SJSA1 (cell line): ENCODE measurements at regions not wholly inside any gene's neighbourhood (a gene's known extent, or its start where the extent isn't known, plus 50 kb on each side); places are given as distances from the start of the nearest gene placed in this dataset.

Experiments used
- DNase-seq, 2 experiments: peaks; one replicate each; pipeline ENCODE4 v3.0.0-alpha.2; 2015 to 2020; ENCODE audit warnings: low spot score in 2 of 2, low read depth in 1 of 2
- H3K27ac ChIP-seq: fragments of 250-450 bp; sonication (Bioruptor Pico); 2 replicates; pipeline ENCODE4 v1.5.1; 2020; ENCODE audit warnings: mild to moderate bottlenecking, moderate library complexity
- H3K27me3 ChIP-seq: fragments of 250-450 bp; sonication (Bioruptor Pico); replicated peaks from 2 replicates; pipeline ENCODE4 v1.5.1; 2020; ENCODE audit warnings: mild to moderate bottlenecking, moderate library complexity
- H3K36me3 ChIP-seq: fragments of 250-450 bp; sonication (Bioruptor Pico); 2 replicates; pipeline ENCODE4 v1.5.1; 2020; ENCODE audit warnings: mild to moderate bottlenecking
- H3K4me1 ChIP-seq: fragments of 250-450 bp; sonication (Bioruptor Pico); replicated peaks from 2 replicates; pipeline ENCODE4 v1.6.1; 2021; ENCODE audit warnings: mild to moderate bottlenecking
- H3K4me3 ChIP-seq: fragments of 250-450 bp; sonication (Bioruptor Pico); 2 replicates; pipeline ENCODE4 v1.5.1; 2020; ENCODE audit warnings: mild to moderate bottlenecking
- H3K9me3 ChIP-seq: fragments of 250-450 bp; sonication (Bioruptor Pico); replicated peaks from 2 replicates; pipeline ENCODE4 v1.5.1; 2020; ENCODE audit warnings: mild to moderate bottlenecking

DNA sequence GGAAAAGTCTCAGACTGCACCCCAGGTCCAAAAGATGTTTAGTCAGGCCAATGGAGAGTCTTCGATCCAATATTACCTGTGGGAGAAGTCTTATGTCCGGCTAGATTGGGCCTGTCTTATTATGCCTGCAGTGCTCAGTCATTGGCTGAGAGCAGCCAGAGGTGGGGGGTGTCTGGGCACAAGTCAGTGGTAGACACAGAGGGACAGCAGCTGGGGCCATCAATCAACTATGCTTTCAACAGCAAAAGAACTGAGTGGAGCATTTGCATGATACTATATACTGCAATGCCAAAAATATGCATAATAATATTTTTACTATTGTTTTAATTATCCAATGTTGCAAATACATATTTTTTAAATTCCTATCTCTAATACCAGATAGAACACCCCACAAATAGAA, 298.6 kb upstream of the CDH20 start:
- Histone ChIP-seq H3K4me3 (no peak overlapping the region), H3K36me3 (no peaks in the 10 kb centered on the region), H3K27ac (no peak overlapping the region), H3K4me1 (no peaks in the 10 kb centered on the region), H3K9me3 (no peaks in the 10 kb centered on the region), H3K27me3 (no peaks in the 10 kb centered on the region)
- DNase-seq: no peak

DNA sequence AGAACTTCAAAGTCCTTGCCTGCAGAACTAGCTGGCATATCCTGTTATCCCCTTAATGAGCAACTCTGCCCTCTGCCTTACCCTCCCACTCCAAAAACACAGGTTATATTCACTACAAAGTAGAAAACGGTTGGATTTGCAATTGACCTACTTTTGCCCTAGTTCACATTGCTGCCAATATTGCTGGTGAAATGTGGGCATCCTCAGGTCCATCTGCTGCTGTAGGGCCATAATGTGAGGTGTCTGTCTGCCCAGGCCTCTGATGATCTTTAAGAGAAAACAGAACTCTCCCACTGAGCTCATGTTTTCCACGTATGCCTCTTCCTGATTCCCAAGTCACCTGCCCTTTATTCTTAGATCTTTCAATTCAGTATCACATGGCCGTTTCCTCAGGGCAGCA, 294.0 kb upstream of the CDH20 start:
- no peaks in the 10 kb centered on the region for H3K36me3 ChIP-seq
- no peaks in the 10 kb centered on the region for H3K4me1 ChIP-seq
- H3K27me3 ChIP-seq: no peaks in the 10 kb centered on the region
- no peak overlapping the region for H3K4me3 ChIP-seq
- no peak for DNase-seq
- no peaks in the 10 kb centered on the region for H3K9me3 ChIP-seq
- H3K27ac ChIP-seq: no peak overlapping the region

DNA sequence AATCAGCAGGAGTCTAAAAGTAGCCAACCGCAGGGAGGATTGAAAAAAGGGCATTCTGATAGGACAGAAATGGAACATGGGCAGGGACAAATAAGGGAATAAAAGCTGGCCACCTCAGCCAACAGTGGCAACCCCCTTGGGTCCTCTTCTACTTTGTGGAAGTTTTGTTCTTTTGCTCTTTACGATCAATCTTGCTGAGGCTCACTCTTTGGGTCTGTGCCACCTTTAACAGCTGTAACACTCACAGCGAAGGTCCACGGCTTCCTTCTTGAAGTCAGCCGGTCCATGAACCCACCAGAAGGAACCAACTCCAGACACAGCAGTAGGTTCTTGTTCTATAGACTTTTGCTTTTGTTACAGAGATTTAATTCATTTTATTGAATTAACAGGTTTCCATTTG, 285.4 kb upstream of the CDH20 start:
- H3K27me3 ChIP-seq: no peaks in the 10 kb centered on the region
- H3K4me3 ChIP-seq: no peak overlapping the region
- no peaks in the 10 kb centered on the region for H3K9me3 ChIP-seq
- no peak overlapping the region for H3K27ac ChIP-seq
- H3K4me1 ChIP-seq: no peaks in the 10 kb centered on the region
- DNase-seq: no peak
- H3K36me3 ChIP-seq: no peaks in the 10 kb centered on the region

DNA sequence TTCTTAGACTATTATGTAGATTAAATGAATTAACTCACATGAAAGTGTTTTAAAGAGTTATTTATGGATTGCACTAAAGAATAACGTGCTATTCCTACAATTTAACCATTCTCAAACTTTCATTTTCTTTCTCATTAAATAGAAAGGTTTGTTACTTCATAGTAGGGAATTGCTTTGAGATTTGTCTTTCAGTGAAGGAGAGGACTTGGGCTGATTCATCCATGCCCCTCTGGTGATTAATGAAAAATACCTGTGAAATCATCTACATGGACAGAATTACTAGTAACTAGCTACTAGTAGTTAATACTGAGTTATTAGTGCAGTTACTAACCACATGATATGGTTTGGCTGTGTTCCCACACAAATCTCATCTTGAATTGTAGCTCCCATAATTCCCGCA, 275.8 kb upstream of the CDH20 start:
- Histone ChIP-seq H3K36me3 (no peaks in the 10 kb centered on the region), H3K9me3 (no peaks in the 10 kb centered on the region), H3K27ac (no peak overlapping the region), H3K4me1 (no peaks in the 10 kb centered on the region), H3K4me3 (no peak overlapping the region), H3K27me3 (no peaks in the 10 kb centered on the region)
- DNase-seq: no peak

DNA sequence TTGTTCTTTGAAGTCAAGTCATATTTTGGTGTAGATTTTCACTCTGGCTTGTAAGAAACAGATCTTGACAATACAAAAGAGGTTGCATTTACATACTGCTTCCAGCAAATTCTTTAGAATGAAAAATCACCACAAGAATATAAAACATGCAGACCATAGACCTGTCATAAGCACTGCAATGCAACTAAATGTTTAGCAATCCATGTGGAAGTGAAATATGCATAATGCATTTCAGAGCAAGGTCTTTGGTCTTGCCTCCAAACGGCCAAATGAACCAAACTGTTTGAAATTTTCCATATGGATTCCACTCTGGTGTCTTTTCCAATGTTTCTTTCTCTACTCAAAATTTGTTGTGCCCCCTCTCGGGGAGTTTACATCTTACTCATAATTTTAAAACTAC, 271.0 kb upstream of the CDH20 start:
- no peaks in the 10 kb centered on the region for H3K4me1 ChIP-seq
- no peak overlapping the region for H3K4me3 ChIP-seq
- H3K27ac ChIP-seq: no peak overlapping the region
- H3K27me3 ChIP-seq: no peaks in the 10 kb centered on the region
- H3K9me3 ChIP-seq: no peaks in the 10 kb centered on the region
- DNase-seq: no peak
- H3K36me3 ChIP-seq: no peaks in the 10 kb centered on the region

DNA sequence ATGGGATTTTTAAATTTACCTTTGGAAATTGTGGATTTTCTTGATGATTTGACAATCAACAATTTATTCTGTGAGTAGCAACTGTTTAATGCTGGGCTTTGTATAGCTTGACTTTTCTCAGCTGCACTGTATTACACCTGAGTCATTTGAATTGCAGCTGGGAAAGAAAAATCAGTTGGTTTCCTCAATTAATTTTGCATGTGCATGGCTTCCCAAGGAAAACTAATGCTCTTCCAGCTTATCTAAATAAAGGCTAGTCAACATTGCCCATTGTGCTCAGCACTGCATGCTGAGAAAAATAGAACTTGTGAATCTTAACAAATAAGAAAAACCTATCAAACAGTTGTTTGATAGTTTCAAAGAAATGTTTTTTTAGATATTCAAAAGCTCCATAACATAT, 268.3 kb upstream of the CDH20 start:
- DNase-seq: no peak
- H3K36me3 ChIP-seq: no peaks in the 10 kb centered on the region
- H3K9me3 ChIP-seq: no peaks in the 10 kb centered on the region
- H3K27me3 ChIP-seq: no peaks in the 10 kb centered on the region
- H3K27ac ChIP-seq: no peak overlapping the region
- no peaks in the 10 kb centered on the region for H3K4me1 ChIP-seq
- H3K4me3 ChIP-seq: no peak overlapping the region

DNA sequence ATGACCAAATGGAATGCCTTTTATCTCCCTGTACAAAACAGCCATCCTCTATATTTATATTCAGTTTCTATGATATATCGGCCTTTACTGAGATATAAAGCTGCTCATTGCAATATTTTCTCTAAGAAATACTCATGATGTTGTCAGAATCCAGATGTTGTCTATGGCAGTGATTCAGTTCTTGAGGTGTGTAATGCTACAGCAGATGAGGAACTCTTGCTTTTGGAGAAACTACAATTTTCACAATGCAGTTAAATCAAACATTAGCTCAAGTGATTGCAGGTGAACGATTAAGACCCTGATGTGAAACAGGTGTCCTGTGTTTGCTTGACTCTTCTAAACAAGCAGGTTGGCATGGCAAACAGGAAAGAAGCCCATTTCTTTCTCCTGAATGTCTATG, 256.2 kb upstream of the CDH20 start:
- no peaks in the 10 kb centered on the region for H3K27me3 ChIP-seq
- H3K36me3 ChIP-seq: no peaks in the 10 kb centered on the region
- H3K27ac ChIP-seq: no peak overlapping the region
- H3K4me3 ChIP-seq: no peak overlapping the region
- H3K4me1 ChIP-seq: no peaks in the 10 kb centered on the region
- DNase-seq: no peak
- H3K9me3 ChIP-seq: no peaks in the 10 kb centered on the region

DNA sequence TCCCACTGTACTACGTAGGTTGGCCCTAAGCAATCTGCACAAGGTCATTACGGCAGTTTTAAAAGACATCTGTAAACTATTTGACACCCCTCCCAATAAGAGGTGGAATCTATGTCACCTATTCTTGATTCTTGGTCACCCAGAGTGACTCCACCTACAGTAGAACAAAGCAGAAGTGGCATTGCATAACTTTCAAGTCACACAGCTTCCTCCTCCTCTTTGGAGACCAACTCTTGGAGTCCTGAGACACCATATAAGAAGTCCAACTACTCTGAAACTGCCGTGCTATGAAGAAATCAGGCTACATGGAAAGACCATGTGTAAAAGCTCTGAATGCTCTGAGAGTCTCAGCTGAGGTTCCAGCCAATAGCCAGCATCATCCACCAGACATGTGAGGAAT, 253.5 kb upstream of the CDH20 start:
- no peak for DNase-seq
- Histone ChIP-seq H3K36me3 (no peaks in the 10 kb centered on the region), H3K9me3 (no peaks in the 10 kb centered on the region), H3K4me3 (no peak overlapping the region), H3K27ac (no peak overlapping the region), H3K27me3 (no peaks in the 10 kb centered on the region), H3K4me1 (no peaks in the 10 kb centered on the region)

DNA sequence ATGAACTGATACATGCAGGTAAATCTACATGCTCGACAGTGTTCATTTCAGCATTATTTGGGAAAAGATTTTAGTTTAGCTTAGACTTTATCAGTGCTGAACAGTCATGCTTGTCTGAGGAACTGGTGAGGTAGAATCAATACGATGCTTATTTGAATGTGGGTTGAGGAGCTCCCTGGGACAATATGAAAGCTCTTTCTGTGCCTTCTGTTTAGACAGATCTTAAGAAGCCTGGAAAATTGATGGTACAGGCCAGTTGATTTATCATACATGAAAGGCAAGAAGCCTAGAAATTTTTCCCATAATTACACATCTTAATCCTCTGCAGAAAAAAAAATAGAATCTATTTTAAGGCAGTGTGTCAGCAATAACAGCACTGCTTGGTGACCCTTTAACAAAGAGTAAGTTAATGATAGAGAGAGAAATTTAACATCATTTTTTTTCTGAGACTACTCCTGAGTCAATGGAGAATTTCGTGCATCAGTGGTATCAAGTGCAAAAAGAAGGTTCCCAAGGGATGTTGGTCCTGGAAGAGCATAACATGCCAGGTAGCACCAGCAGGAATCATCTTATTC, 252.2 kb upstream of the CDH20 start:
- no peaks in the 10 kb centered on the region for H3K36me3 ChIP-seq
- no peaks in the 10 kb centered on the region for H3K27me3 ChIP-seq
- H3K4me1 ChIP-seq: no peaks in the 10 kb centered on the region
- no peak overlapping the region for H3K27ac ChIP-seq
- no peaks in the 10 kb centered on the region for H3K9me3 ChIP-seq
- H3K4me3 ChIP-seq: no peak overlapping the region
- DNase-seq: no peak

DNA sequence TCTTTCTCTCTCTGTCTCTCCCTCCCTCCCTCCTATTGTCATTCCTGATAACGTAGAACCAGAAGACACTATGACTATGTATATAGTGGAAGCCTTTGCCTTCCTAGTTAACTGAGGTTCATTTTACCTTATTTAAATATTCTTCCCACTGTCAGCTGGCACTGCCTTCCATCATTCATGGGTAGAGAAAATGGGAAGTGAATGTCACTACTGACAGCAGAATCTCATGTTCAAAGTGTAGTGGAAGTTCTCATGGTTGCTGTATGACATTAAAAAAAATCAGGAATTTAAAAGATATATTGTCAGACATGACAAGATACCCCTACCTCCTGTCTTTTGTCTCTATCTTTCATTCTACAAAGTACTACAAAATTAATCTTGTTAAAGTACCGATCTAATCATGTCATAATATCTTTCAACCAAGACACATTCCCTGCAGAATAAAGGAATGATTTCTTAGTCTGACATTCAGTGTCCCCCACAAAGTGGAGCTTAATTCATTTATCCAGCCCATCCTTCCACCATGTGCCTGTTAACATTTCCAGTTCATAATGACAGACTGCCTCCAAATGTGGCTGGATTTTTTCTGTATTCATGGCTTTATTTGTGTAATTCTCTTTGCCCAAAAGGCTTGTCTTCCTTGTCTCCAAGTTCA, 250.1 kb upstream of the CDH20 start:
- no peak overlapping the region for H3K27ac ChIP-seq
- no peak overlapping the region for H3K4me3 ChIP-seq
- DNase-seq: no peak
- no peaks in the 10 kb centered on the region for H3K36me3 ChIP-seq
- no peaks in the 10 kb centered on the region for H3K27me3 ChIP-seq
- no peaks in the 10 kb centered on the region for H3K9me3 ChIP-seq
- no peaks in the 10 kb centered on the region for H3K4me1 ChIP-seq

DNA sequence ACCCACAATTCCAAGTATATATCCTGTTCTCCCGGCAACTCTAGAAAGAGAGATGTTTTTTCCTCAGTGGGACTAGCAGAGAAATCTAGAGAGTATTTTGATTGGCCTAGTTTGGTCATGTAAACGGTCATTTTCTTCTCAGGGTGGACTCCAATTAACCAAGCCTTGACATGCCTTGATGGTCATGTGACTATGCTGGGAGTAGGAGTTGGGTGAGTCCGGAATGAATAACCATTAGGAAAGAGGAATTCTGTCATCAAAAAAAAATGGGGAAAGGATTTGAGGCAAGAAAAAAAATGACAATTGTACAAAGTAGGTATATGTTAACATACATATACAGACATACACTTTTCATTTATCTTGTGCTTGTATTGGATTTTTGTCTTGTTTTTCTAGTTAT, 248.2 kb upstream of the CDH20 start:
- Histone ChIP-seq H3K27ac (no peak overlapping the region), H3K9me3 (no peaks in the 10 kb centered on the region; the same call in 1 of the 2 replicates), H3K27me3 (no peaks in the 10 kb centered on the region), H3K36me3 (no peaks in the 10 kb centered on the region), H3K4me3 (no peak overlapping the region), H3K4me1 (no peaks in the 10 kb centered on the region)
- DNase-seq: no peak

DNA sequence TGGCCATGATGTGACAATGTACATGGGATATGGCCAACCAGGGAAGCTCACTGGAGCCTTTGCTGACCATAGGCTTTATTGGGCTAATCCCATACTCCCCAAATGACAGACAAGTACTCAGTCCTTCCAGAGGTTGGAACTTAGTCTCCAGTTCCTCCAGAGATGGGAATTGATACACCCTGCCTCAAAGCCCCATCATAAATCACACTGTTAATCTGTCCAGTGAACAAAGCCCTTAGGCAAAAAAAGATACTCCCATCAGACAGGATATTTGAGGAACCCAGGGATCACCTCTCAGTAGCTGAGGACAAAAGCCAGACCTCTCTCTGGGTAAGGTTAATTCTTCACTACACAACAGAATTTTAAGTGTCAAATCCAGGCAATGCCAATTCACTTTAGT, 247.5 kb upstream of the CDH20 start:
- no peak overlapping the region for H3K27ac ChIP-seq
- no peaks in the 10 kb centered on the region for H3K27me3 ChIP-seq
- H3K9me3 ChIP-seq: no peaks in the 10 kb centered on the region; the same call in 1 of the 2 replicates
- no peak overlapping the region for H3K4me3 ChIP-seq
- no peak for DNase-seq
- H3K36me3 ChIP-seq: no peaks in the 10 kb centered on the region
- H3K4me1 ChIP-seq: no peaks in the 10 kb centered on the region

DNA sequence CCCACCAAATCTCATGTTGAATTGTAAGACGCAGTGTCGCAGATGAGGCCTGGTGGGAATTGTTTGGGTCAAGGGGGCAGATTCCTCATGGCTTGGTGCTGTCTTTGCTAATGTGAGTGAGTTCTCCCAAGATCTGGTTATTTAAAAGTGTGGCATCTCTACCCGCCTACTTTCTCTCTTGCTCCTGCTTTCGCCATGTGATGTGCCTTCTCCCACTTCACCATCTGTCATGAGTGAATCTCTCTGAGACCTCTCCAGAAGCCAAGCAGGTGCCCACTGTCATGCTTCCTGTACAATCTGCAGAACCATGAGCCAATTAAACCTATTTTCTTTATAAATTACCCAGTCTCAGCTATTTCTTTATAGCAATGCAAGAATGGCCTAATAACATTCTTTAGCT, 246.6 kb upstream of the CDH20 start:
- Histone ChIP-seq H3K36me3 (no peaks in the 10 kb centered on the region), H3K27ac (no peak overlapping the region), H3K27me3 (no peaks in the 10 kb centered on the region), H3K4me1 (no peaks in the 10 kb centered on the region), H3K9me3 (no peaks in the 10 kb centered on the region; the same call in 1 of the 2 replicates), H3K4me3 (no peak overlapping the region)
- no peak for DNase-seq

DNA sequence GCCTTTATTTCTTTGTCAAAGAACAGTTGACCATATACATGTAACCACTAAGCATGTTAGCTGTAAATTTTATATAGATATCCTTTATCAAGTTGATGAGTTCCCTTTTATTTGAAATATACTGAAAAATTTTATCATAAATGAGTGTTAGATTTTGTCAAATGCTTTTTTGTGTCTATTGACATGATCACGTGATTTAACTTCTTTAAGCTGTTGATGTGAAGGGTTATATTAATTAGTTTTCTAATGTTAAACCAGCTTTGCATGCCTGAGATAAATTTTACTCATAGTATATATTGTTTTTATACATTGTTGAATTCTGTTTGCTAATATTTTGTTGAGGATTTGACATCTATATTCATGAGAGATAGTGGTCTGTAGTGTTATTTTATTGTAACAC, 241.9 kb upstream of the CDH20 start:
- DNase-seq: no peak
- Histone ChIP-seq H3K4me1 (no peaks in the 10 kb centered on the region), H3K9me3 (no peaks in the 10 kb centered on the region; the same call in 1 of the 2 replicates), H3K27ac (no peak overlapping the region), H3K4me3 (no peak overlapping the region), H3K27me3 (no peaks in the 10 kb centered on the region), H3K36me3 (no peaks in the 10 kb centered on the region)

DNA sequence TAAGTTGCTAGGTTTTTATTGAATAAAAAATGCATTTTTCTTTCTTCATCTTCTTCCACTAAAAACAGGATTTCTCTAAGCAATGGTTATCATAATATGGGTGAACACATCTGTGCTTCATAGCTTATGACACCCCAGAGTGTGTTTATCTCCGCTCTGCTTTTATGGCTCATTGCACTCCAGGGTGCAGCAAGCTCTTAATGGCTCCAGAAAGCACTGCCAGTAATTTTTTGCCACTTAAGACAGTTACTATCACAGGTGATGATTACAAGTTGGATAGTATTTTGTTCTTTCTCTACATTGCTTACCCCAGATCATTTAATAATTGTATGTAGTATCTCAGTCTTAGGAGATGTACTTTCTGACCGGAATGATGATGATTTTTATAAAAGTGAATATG, 239.3 kb upstream of the CDH20 start:
- H3K4me1 ChIP-seq: no peaks in the 10 kb centered on the region
- H3K4me3 ChIP-seq: no peak overlapping the region
- no peaks in the 10 kb centered on the region for H3K9me3 ChIP-seq
- DNase-seq: no peak
- H3K27ac ChIP-seq: no peak overlapping the region
- H3K27me3 ChIP-seq: no peaks in the 10 kb centered on the region
- H3K36me3 ChIP-seq: no peaks in the 10 kb centered on the region
